Gastroesophageal sphincter (tissue), 3 donors: ENCODE measurements at regions not wholly inside any gene's neighbourhood (a gene's known extent, or its start where the extent isn't known, plus 50 kb on each side); places are given as distances from the start of the nearest gene placed in this dataset.

ENCODE experiments used
- CTCF ChIP-seq, 4 experiments: fragments of 200-600 bp in 2 of 4; fragments of 450-650 bp in 2 of 4; sonication (generic) in 1 of 4; IDR thresholded peaks; one replicate each; pipeline ENCODE4 v1.5.1; 2017 to 2019; ENCODE audit warnings: antibody characterized with exemption in 4 of 4, mild to moderate bottlenecking in 2 of 4, moderate library complexity in 2 of 4
- POLR2AphosphoS5 ChIP-seq: sonication (generic); formaldehyde crosslinking; IDR thresholded peaks from one replicate; pipeline ENCODE4 v1.6.1; 2017; ENCODE audit warnings: antibody characterized with exemption

GRCh38 chr3:30467596-30468238, 138.7 kb upstream of the TGFBR2 start:
- TF ChIP-seq CTCF (IDR thresholded peaks at IDR 0.05): no peak
- no peak for TF ChIP-seq POLR2AphosphoS5
